ENCODE measurements at regions not wholly inside any gene's neighbourhood (a gene's known extent, or its start where the extent isn't known, plus 50 kb on each side); places are given as distances from the start of the nearest gene placed in this dataset.
"Not testable (repeated sequence)": the region's sequence is repeated elsewhere in the genome, so short reads cannot be mapped to it uniquely, and the experiment has no call there.

GRCh38 chr7:131957338-131958020, 401.1 kb upstream of the PODXL start:
- DNase-seq = no peak

- no peak for DNase-seq
Observed at GRCh38 chr7:131956864-131957263, 400.4 kb upstream of the PODXL start.

GRCh38 chr7:131955679-131956078, 399.3 kb upstream of the PODXL start:
- DNase-seq = no peak

- DNase-seq = no peak
Observed at GRCh38 chr7:131953184-131953583, 396.8 kb upstream of the PODXL start.

- DNase-seq = no peak
Observed at GRCh38 chr7:131952365-131952764, 395.9 kb upstream of the PODXL start.

- peak; percentile 11 for DNase-seq
Observed at GRCh38 chr7:131950758-131951157, 394.3 kb upstream of the PODXL start.

- DNase-seq = no peak
Observed at GRCh38 chr7:131949659-131950058, 393.2 kb upstream of the PODXL start.

GRCh38 chr7:131948434-131949053, 392.1 kb upstream of the PODXL start:
- DNase-seq = peak; percentile 45

GRCh38 chr7:131947661-131948060, 391.2 kb upstream of the PODXL start:
- no peak for DNase-seq

GRCh38 chr7:131945957-131946544, 389.6 kb upstream of the PODXL start:
- no peak for DNase-seq

- peak; percentile 48 for DNase-seq
Observed at GRCh38 chr7:131945313-131945911, 389.0 kb upstream of the PODXL start.

- no peak for DNase-seq
Observed at GRCh38 chr7:131944556-131945069, 388.2 kb upstream of the PODXL start.

GRCh38 chr7:131943646-131944045, 387.2 kb upstream of the PODXL start:
- no peak for DNase-seq

- no peak for DNase-seq
Observed at GRCh38 chr7:131943211-131943610, 386.8 kb upstream of the PODXL start.

GRCh38 chr7:131942287-131943150, 386.1 kb upstream of the PODXL start:
- no peak for DNase-seq

- DNase-seq = no peak
Observed at GRCh38 chr7:131941291-131941690, 384.9 kb upstream of the PODXL start.

GRCh38 chr7:131940621-131941165, 384.3 kb upstream of the PODXL start:
- no peak for DNase-seq

- DNase-seq = not testable (repeated sequence)
Observed at GRCh38 chr7:131938788-131939187, 382.4 kb upstream of the PODXL start.

GRCh38 chr7:131937868-131938267, 381.4 kb upstream of the PODXL start:
- no peak for DNase-seq

GRCh38 chr7:131935180-131935579, 378.8 kb upstream of the PODXL start:
- no peak for DNase-seq

GRCh38 chr7:131934452-131934851, 378.0 kb upstream of the PODXL start:
- DNase-seq = no peak

- DNase-seq = no peak
Observed at GRCh38 chr7:131933751-131934289, 377.4 kb upstream of the PODXL start.
